NT2/D1 (cell line): ENCODE measurements at regions not wholly inside any gene's neighbourhood (a gene's known extent, or its start where the extent isn't known, plus 50 kb on each side); places are given as distances from the start of the nearest gene placed in this dataset.

ENCODE experiments used
- SUZ12 ChIP-seq: IDR thresholded peaks from 2 replicates; pipeline ENCODE4 v1.6.1; 2011; ENCODE audit not compliant: insufficient read length, insufficient read depth; ENCODE audit errors: extremely low read depth
- YY1 ChIP-seq: IDR thresholded peaks from 2 replicates; pipeline ENCODE4 v1.6.1; 2011; ENCODE audit not compliant: insufficient read length, insufficient read depth
- ZNF274 ChIP-seq: IDR thresholded peaks from 2 replicates; pipeline ENCODE4 v1.6.1; 2011; ENCODE audit warnings: mild to moderate bottlenecking, low read depth, low read length

DNA sequence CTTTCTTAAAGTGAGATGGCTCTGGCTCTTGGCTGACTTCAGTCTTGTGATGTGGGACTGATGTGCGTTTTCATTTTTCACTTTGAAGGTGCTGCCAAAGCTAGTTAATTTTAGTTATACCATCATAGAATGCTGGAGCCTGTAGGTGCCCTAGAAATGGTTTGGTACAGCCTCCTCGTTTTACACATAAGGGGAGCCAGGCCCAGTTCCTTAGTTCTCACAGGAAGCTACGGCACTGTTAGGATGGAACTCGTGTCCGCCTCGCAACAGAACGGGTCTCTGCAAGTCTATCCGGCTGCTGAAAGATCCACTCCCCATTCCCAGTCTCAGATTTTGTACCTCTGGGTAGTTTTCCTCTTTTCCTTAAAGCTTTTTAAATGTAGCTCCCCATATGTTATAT lies 173.2 kb upstream of the PRPS1L1 start:
- no peak for TF ChIP-seq SUZ12
- TF ChIP-seq YY1, result no peak
- TF ChIP-seq ZNF274, result no peak
